ENCODE measurements at regions not wholly inside any gene's neighbourhood (a gene's known extent, or its start where the extent isn't known, plus 50 kb on each side); places are given as distances from the start of the nearest gene placed in this dataset.

GRCh38 chr13:106650690-106651205 is 82.8 kb upstream of the ARGLU1 start:
- no peak for DNase-seq (ENCODE audit: low read depth in 2 of 2, low spot score in 1 of 2)

- no peak for DNase-seq (ENCODE audit: low read depth in 2 of 2, low spot score in 1 of 2)
These were observed 81.6 kb upstream of the ARGLU1 start for GRCh38 chr13:106649495-106649894.

- no peak for DNase-seq (ENCODE audit: low read depth in 2 of 2, low spot score in 1 of 2)
These were observed 72.6 kb upstream of the ARGLU1 start for GRCh38 chr13:106640515-106640914.

- DNase-seq (ENCODE audit: low read depth in 2 of 2, low spot score in 1 of 2) = no peak
These were observed 69.6 kb upstream of the ARGLU1 start for GRCh38 chr13:106637519-106637918.

GRCh38 chr13:106636492-106636891 is 68.6 kb upstream of the ARGLU1 start:
- no peak for DNase-seq (ENCODE audit: low read depth in 2 of 2, low spot score in 1 of 2)

- no peak for DNase-seq (ENCODE audit: low read depth in 2 of 2, low spot score in 1 of 2)
These were observed 67.7 kb upstream of the ARGLU1 start for GRCh38 chr13:106635616-106636015.

- no peak for DNase-seq (ENCODE audit: low read depth in 2 of 2, low spot score in 1 of 2)
These were observed 65.4 kb upstream of the ARGLU1 start for GRCh38 chr13:106633321-106633720.

- DNase-seq (ENCODE audit: low read depth in 2 of 2, low spot score in 1 of 2) = no peak
These were observed 62.7 kb upstream of the ARGLU1 start for GRCh38 chr13:106630650-106631049.

GRCh38 chr13:106630162-106630561 is 62.2 kb upstream of the ARGLU1 start:
- DNase-seq (ENCODE audit: low read depth in 2 of 2, low spot score in 1 of 2) = no peak

- no peak for DNase-seq (ENCODE audit: low read depth in 2 of 2, low spot score in 1 of 2)
These were observed 61.2 kb upstream of the ARGLU1 start for GRCh38 chr13:106628936-106629659.

GRCh38 chr13:106626473-106626872 is 58.5 kb upstream of the ARGLU1 start:
- DNase-seq (ENCODE audit: low read depth in 2 of 2, low spot score in 1 of 2) = no peak

- DNase-seq (ENCODE audit: low read depth in 2 of 2, low spot score in 1 of 2) = no peak
These were observed 57.6 kb upstream of the ARGLU1 start for GRCh38 chr13:106625578-106625977.

- DNase-seq (ENCODE audit: low read depth in 2 of 2, low spot score in 1 of 2) = no peak
These were observed 56.0 kb upstream of the ARGLU1 start for GRCh38 chr13:106623799-106624460.

GRCh38 chr13:106621833-106622232 is 53.9 kb upstream of the ARGLU1 start:
- DNase-seq (ENCODE audit: low read depth in 2 of 2, low spot score in 1 of 2) = no peak

GRCh38 chr13:106619688-106620555 is 52.0 kb upstream of the ARGLU1 start:
- no peak for DNase-seq (ENCODE audit: low read depth in 2 of 2, low spot score in 1 of 2)
